Esophagus muscularis mucosa (tissue), 3 donors: ENCODE measurements at regions not wholly inside any gene's neighbourhood (a gene's known extent, or its start where the extent isn't known, plus 50 kb on each side); places are given as distances from the start of the nearest gene placed in this dataset.

Source experiments
- POLR2A ChIP-seq: fragments of 450-650 bp; IDR thresholded peaks from one replicate; pipeline ENCODE4 v1.6.1; 2017; ENCODE audit warnings: antibody characterized with exemption, moderate library complexity, mild to moderate bottlenecking, low read depth
- POLR2AphosphoS5 ChIP-seq, 2 donors: sonication (generic); formaldehyde crosslinking; IDR thresholded peaks; one replicate each; pipeline ENCODE4 v1.6.1; 2017; ENCODE audit warnings: antibody characterized with exemption in 2 of 2
- TF ChIP-seq, protein P1 (sequence below), 3 experiments: fragments of 200-600 bp in 2 of 3; fragments of 450-650 bp in 1 of 3; sonication (generic) in 2 of 3; IDR thresholded peaks; one replicate each; pipeline ENCODE4 v1.5.1; 2017 to 2019; ENCODE audit warnings: antibody characterized with exemption in 3 of 3, mild to moderate bottlenecking in 2 of 3, moderate library complexity in 1 of 3

DNA sequence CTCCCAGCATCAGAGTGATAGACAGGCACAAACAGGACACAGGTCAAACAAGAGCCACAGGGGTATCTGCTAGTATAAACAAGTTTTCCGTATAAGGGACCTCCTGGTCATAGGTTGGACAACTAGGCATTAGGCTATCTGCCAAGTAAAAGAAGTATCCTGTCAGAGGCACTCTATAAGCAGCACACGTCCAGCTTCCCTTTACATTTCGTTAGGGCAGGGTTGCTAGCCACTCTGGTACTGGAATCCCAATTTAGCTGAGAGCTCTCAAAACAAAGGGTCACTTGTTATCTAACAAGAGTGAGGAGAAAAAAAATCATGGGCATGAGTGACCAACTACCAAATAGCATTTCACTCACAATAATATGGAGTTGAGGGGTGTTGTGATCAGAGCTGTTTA, 780.7 kb upstream of the DIAPH2 start:
- TF ChIP-seq, protein P1, sequence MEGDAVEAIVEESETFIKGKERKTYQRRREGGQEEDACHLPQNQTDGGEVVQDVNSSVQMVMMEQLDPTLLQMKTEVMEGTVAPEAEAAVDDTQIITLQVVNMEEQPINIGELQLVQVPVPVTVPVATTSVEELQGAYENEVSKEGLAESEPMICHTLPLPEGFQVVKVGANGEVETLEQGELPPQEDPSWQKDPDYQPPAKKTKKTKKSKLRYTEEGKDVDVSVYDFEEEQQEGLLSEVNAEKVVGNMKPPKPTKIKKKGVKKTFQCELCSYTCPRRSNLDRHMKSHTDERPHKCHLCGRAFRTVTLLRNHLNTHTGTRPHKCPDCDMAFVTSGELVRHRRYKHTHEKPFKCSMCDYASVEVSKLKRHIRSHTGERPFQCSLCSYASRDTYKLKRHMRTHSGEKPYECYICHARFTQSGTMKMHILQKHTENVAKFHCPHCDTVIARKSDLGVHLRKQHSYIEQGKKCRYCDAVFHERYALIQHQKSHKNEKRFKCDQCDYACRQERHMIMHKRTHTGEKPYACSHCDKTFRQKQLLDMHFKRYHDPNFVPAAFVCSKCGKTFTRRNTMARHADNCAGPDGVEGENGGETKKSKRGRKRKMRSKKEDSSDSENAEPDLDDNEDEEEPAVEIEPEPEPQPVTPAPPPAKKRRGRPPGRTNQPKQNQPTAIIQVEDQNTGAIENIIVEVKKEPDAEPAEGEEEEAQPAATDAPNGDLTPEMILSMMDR (IDR thresholded peaks at IDR 0.05), result no peak
- TF ChIP-seq POLR2AphosphoS5 (IDR thresholded peaks at IDR 0.05) (no peak), POLR2A (no peak)
